HepG2 (cell line): ENCODE measurements at regions not wholly inside any gene's neighbourhood (a gene's known extent, or its start where the extent isn't known, plus 50 kb on each side); places are given as distances from the start of the nearest gene placed in this dataset.
"Not testable (repeated sequence)": the region's sequence is repeated elsewhere in the genome, so short reads cannot be mapped to it uniquely, and the experiment has no call there.

Source experiments
- ATAC-seq: fragments of 200-7000 bp; cut with Tn5 transposase; 3 replicates; pipeline ENCODE4 v1.9.1; 2020; ENCODE audit warnings: mild to moderate bottlenecking, moderate library complexity
- BruUV-seq: library from RNA; stranded (reverse); fragments of 400-500 nt; replicated peaks from 2 replicates; lab custom pipeline; 2021; lab: Mats Ljungman, UMichigan
- CTCF ChIA-PET: fragments of 300-600 bp; formaldehyde crosslinking; extraction: SDS; loops from one replicate; lab custom pipeline; 2021; ENCODE audit warnings: low total read pairs, inconsistent platforms, low intra/inter-chr PET ratio; lab: Yijun Ruan, JAX
- POLR2A ChIA-PET: fragments of 350-600 bp; sonication (Branson Sonifier 250); formaldehyde crosslinking; loops from one replicate; lab custom pipeline; 2020; ENCODE audit warnings: antibody characterized with exemption, inconsistent platforms; lab: Yijun Ruan, JAX
- DNase-seq: peaks from one replicate; pipeline ENCODE4 v3.0.0-alpha.2; 2015; ENCODE audit warnings: low spot score
- FAIRE-seq: peaks from 3 replicates; lab custom pipeline; 2011; peaks lifted over from hg19 to GRCh38; lab: Jason Lieb, UNC
- H2AFZ ChIP-seq: one replicate; pipeline ENCODE4 v1.6.1; 2011; ENCODE audit warnings: low read length, inconsistent platforms
- H3K27ac ChIP-seq: fragments of 300-600 bp; 3 replicates; pipeline ENCODE4 v1.8.0; 2011; ENCODE audit warnings: mixed run types, mild to moderate bottlenecking, mixed read lengths, low read length, inconsistent platforms; ENCODE audit not compliant: insufficient read depth; ENCODE audit errors: extremely low read length
- H3K27me3 ChIP-seq, 2 experiments: fragments of 200-600 bp in 1 of 2; 2 replicates in 1 of 2; 3 replicates in 1 of 2; pipeline versions ENCODE4 v1.6.0 to v1.8.0; 2011; ENCODE audit warnings: low read length in 2 of 2, mild to moderate bottlenecking in 2 of 2, moderate library complexity in 2 of 2, inconsistent platforms in 1 of 2; ENCODE audit not compliant: insufficient read depth in 2 of 2, control insufficient read depth in 1 of 2
- H3K36me3 ChIP-seq, 2 experiments: fragments of 200-600 bp in 1 of 2; replicated peaks in 1 of 2; 2 replicates in 1 of 2; 3 replicates in 1 of 2; pipeline versions ENCODE4 v1.5.1 to v1.8.0; 2011; ENCODE audit warnings: low read length in 2 of 2, inconsistent platforms in 1 of 2; ENCODE audit not compliant: insufficient read depth in 2 of 2, control insufficient read depth in 1 of 2
- H3K4me1 ChIP-seq: 2 replicates; pipeline ENCODE4 v1.5.1; 2012; ENCODE audit warnings: low read length, inconsistent platforms; ENCODE audit not compliant: insufficient read depth
- H3K4me2 ChIP-seq: 2 replicates; pipeline ENCODE4 v1.6.0; 2011; ENCODE audit warnings: low read depth, low read length, inconsistent platforms
- H3K4me3 ChIP-seq, 3 experiments: fragments of 200-600 bp in 1 of 3; sonication (generic), shearing (Covaris generic) in 1 of 3; replicated peaks in 1 of 3; 2 replicates each; pipeline ENCODE4 v1.5.1; 2011 to 2016; ENCODE audit warnings: low read length in 3 of 3, inconsistent platforms in 2 of 3, low read depth in 2 of 3, mild to moderate bottlenecking in 2 of 3, control low read depth in 1 of 3, mixed read lengths in 1 of 3; ENCODE audit not compliant: insufficient read depth in 1 of 3
- H3K79me2 ChIP-seq: one replicate; pipeline ENCODE4 v1.6.1; 2011; ENCODE audit warnings: low read length, inconsistent platforms; ENCODE audit not compliant: insufficient read depth
- H3K9ac ChIP-seq: 2 replicates; pipeline ENCODE4 v1.6.0; 2011; ENCODE audit warnings: mild to moderate bottlenecking, low read depth, low read length, inconsistent platforms; ENCODE audit not compliant: insufficient read depth
- H3K9me3 ChIP-seq: 2 replicates; pipeline ENCODE4 v1.5.1; 2012; ENCODE audit warnings: mild to moderate bottlenecking, low read length
- H4K20me1 ChIP-seq: 2 replicates; pipeline ENCODE4 v1.6.0; 2011; ENCODE audit warnings: inconsistent platforms, mild to moderate bottlenecking, low read length, moderate library complexity; ENCODE audit not compliant: insufficient read depth
- CHD2 ChIP-seq: IDR thresholded peaks from 2 replicates; pipeline ENCODE4 v1.6.1; 2011; ENCODE audit warnings: low read depth, low read length, improper control_type of control experiment
- KLF12 ChIP-seq: sonication (generic); formaldehyde crosslinking; IDR thresholded peaks from 2 replicates; pipeline ENCODE4 v1.4.0; 2020; ENCODE audit warnings: missing genetic modification reagents, borderline replicate concordance
- NKX3-1 ChIP-seq: sonication (generic); formaldehyde crosslinking; IDR thresholded peaks from 2 replicates; pipeline ENCODE4 v1.5.0; 2020; ENCODE audit warnings: missing genetic modification reagents
- PAXIP1 ChIP-seq: sonication (generic); formaldehyde crosslinking; conservative IDR thresholded peaks from 2 replicates; pipeline ENCODE4 v1.4.0; 2020; ENCODE audit warnings: mild to moderate bottlenecking, missing genetic modification reagents, moderate library complexity
- SMYD3 ChIP-seq: sonication (generic); formaldehyde crosslinking; IDR thresholded peaks from 2 replicates; pipeline ENCODE4 v1.8.1; 2023; ENCODE audit warnings: mild to moderate bottlenecking, missing genetic modification reagents
- ZBTB39 ChIP-seq: sonication (generic); formaldehyde crosslinking; IDR thresholded peaks from 2 replicates; pipeline ENCODE4 v1.5.0; 2020; ENCODE audit warnings: missing genetic modification reagents
- ZNF512 ChIP-seq: sonication (generic); formaldehyde crosslinking; IDR thresholded peaks from 2 replicates; pipeline ENCODE4 v1.4.0; 2020; ENCODE audit warnings: mild to moderate bottlenecking, missing genetic modification reagents
- ZNF883 ChIP-seq: sonication (generic); formaldehyde crosslinking; IDR thresholded peaks from 2 replicates; pipeline ENCODE4 v1.5.1; 2020; ENCODE audit warnings: mild to moderate bottlenecking, missing genetic modification reagents; ENCODE audit errors: not compliant biosample characterization
- WGBS: methylation state at CpG from one replicate; pipeline ENCODE4 v1.1.6; 2017; ENCODE audit warnings: low lambda C conversion rate; 5-methylcytosine and 5-hydroxymethylcytosine counted together
- in situ Hi-C: cut with HindIII; loops from 2 replicates; pipeline ENCODE4 v1.10.0; 2017; ENCODE audit warnings: low pct_unique_long_range_greater_than_20kb; ENCODE audit not compliant: extremely low pct_ligation_motif_present
- intact Hi-C: fragments of 100-400 bp; cut with micrococcal nuclease; formaldehyde crosslinking; loops from one replicate; pipeline ENCODE4 v1.10.0; 2022; ENCODE audit not compliant: unreplicated experiment

- ATAC-seq, POLR2A ChIA-PET, BruUV-seq, H4K20me1 ChIP-seq, H3K9me3 ChIP-seq, H3K79me2 ChIP-seq, H3K27ac ChIP-seq, in situ Hi-C loops, intact Hi-C loops, H3K4me2 ChIP-seq, FAIRE-seq, DNase-seq, CTCF ChIA-PET, H3K27me3 ChIP-seq, H2AFZ ChIP-seq, H3K9ac ChIP-seq, H3K4me3 ChIP-seq, H3K36me3 ChIP-seq: not testable (repeated sequence)
- peaks cover 29% of the 10 kb centered on the region for H3K4me1 ChIP-seq
- 65% methylated on average over 4 of the region's 4 CpGs for WGBS
Observed at GRCh38 chr19:57035740-57036139, 84.0 kb upstream of the USP29 start.

DNA sequence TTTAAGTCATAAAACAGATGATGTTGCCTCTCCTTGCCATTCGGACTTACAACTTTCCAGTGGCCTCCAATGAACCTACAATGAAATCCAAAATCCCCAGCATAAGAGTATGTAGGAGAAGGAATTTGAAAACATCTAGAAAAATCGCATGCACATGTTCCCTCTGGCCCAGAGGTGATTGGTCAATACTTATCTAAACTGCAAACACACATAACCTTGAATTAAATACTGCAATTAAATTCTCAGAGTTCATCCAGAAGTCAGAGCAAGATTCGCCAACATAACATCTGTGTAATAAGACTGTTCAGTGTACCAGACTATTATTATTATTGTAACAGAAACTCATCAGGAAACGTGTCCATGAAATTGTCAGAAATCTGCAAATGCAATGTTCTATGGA is 82.2 kb upstream of the USP29 start:
- CTCF ChIA-PET, result no interaction called here
- TF ChIP-seq PAXIP1 (CRISPR knock-in tag) (no peak), ZNF883 (CRISPR knock-in tag) (no peak), NKX3-1 (CRISPR knock-in tag) (no peak), ZBTB39 (no peak), ZNF512 (CRISPR knock-in tag) (no peak), CHD2 (no peak), KLF12 (no peak), SMYD3 (CRISPR knock-in tag) (no peak)
- Histone ChIP-seq H3K4me2 (no peak overlapping the region), H3K4me1 (peaks cover 29% of the 10 kb centered on the region), H3K27me3 (no peaks in the 10 kb centered on the region), H3K79me2 (no peaks in the 10 kb centered on the region), H3K27ac (no peak overlapping the region), H3K9ac (no peak overlapping the region), H4K20me1 (no peaks in the 10 kb centered on the region), H3K9me3 (no peaks in the 10 kb centered on the region), H3K4me3 (no peak overlapping the region), H3K36me3 (no peaks in the 10 kb centered on the region), H2AFZ (no peak overlapping the region)
- intact Hi-C loops (no loop called here), in situ Hi-C loops (no loop called here)
- POLR2A ChIA-PET, result no interaction called here
- DNase-seq (no peak), FAIRE-seq (no peak), ATAC-seq (no peak)
- 35% methylated on average over 4 of the region's 4 CpGs for WGBS
- BruUV-seq, result no TSS peak
